ENCODE measurements at regions not wholly inside any gene's neighbourhood (a gene's known extent, or its start where the extent isn't known, plus 50 kb on each side); places are given as distances from the start of the nearest gene placed in this dataset.

- DNase-seq = no peak
Observed at GRCh38 chr19:46911456-46911855, 50.7 kb downstream of the ARHGAP35 start.

- DNase-seq = no peak
Observed at GRCh38 chr19:46913198-46913851, 52.5 kb downstream of the ARHGAP35 start.

- DNase-seq = no peak
Observed at GRCh38 chr19:46913852-46914430, 53.1 kb downstream of the ARHGAP35 start.

GRCh38 chr19:46915386-46915785, 54.6 kb downstream of the ARHGAP35 start:
- no peak for DNase-seq

- DNase-seq = no peak
Observed at GRCh38 chr19:46917002-46917401, 56.2 kb downstream of the ARHGAP35 start.

GRCh38 chr19:46919324-46919723, 58.5 kb downstream of the ARHGAP35 start:
- DNase-seq = no peak

- DNase-seq = no peak
Observed at GRCh38 chr19:46920362-46920761, 59.6 kb downstream of the ARHGAP35 start.

GRCh38 chr19:46921071-46921470, 60.3 kb downstream of the ARHGAP35 start:
- DNase-seq = no peak

GRCh38 chr19:46922465-46922864, 61.7 kb downstream of the ARHGAP35 start:
- DNase-seq = no peak

GRCh38 chr19:46924874-46925547, 64.2 kb downstream of the ARHGAP35 start:
- DNase-seq = no peak

- DNase-seq = no peak
Observed at GRCh38 chr19:46925548-46925950, 64.8 kb downstream of the ARHGAP35 start.

GRCh38 chr19:46926170-46927071, 65.6 kb downstream of the ARHGAP35 start:
- no peak for DNase-seq

- DNase-seq = no peak
Observed at GRCh38 chr19:46927106-46927505, 66.3 kb downstream of the ARHGAP35 start.

- no peak for DNase-seq
Observed at GRCh38 chr19:46927893-46928292, 67.1 kb downstream of the ARHGAP35 start.

GRCh38 chr19:46928951-46929350, 68.2 kb downstream of the ARHGAP35 start:
- no peak for DNase-seq

GRCh38 chr19:46931202-46931601, 70.4 kb downstream of the ARHGAP35 start:
- DNase-seq = no peak

- no peak for DNase-seq
Observed at GRCh38 chr19:46932346-46932745, 71.5 kb downstream of the ARHGAP35 start.

- DNase-seq = no peak
Observed at GRCh38 chr19:46935066-46935663, 74.4 kb downstream of the ARHGAP35 start.

GRCh38 chr19:46943150-46943946, 76.3 kb upstream of the NPAS1 start:
- DNase-seq = no peak

GRCh38 chr19:46944123-46944748, 75.4 kb upstream of the NPAS1 start:
- DNase-seq = no peak
